SK-N-SH (cell line): ENCODE measurements at regions not wholly inside any gene's neighbourhood (a gene's known extent, or its start where the extent isn't known, plus 50 kb on each side); places are given as distances from the start of the nearest gene placed in this dataset.

ENCODE experiments used
- CTCF ChIA-PET: fragments of 300-600, 350-600 bp; formaldehyde crosslinking; extraction: SDS; loops from one replicate; lab custom pipeline; 2021; lab: Yijun Ruan, JAX
- POLR2A ChIA-PET: fragments of 350-600 bp; sonication (Branson Sonifier 250); formaldehyde crosslinking; extraction: SDS; loops from one replicate; lab custom pipeline; 2020; ENCODE audit warnings: antibody characterized with exemption, inconsistent platforms; lab: Yijun Ruan, JAX
- DNase-seq: peaks from one replicate; pipeline ENCODE4 v3.0.0; 2012
- H2AFZ ChIP-seq: fragments of 200-600 bp; sonication (generic); 2 replicates; pipeline ENCODE4 v1.8.1; 2016; ENCODE audit warnings: antibody characterized with exemption, mild to moderate bottlenecking, low read depth
- H3F3A ChIP-seq: fragments of 200-600 bp; sonication (generic); replicated peaks from 2 replicates; pipeline ENCODE3; 2016; ENCODE audit warnings: antibody characterized with exemption, mild to moderate bottlenecking; ENCODE audit not compliant: insufficient read depth
- H3K27ac ChIP-seq, 2 experiments: fragments of 200-500 bp in 1 of 2; fragments of 200-600 bp in 1 of 2; sonication (Bioruptor generic) in 1 of 2; sonication (generic), shearing (Covaris generic) in 1 of 2; 2 replicates each; pipeline versions ENCODE4 v1.5.1 to v1.6.1; 2014 to 2016; ENCODE audit warnings: low read depth in 2 of 2, inconsistent platforms in 1 of 2, low read length in 1 of 2, mild to moderate bottlenecking in 1 of 2, mixed read lengths in 1 of 2
- H3K27me3 ChIP-seq: fragments of 200-600 bp; sonication (generic), shearing (Covaris generic); 2 replicates; pipeline ENCODE4 v1.6.1; 2016; ENCODE audit warnings: mixed run types; ENCODE audit not compliant: insufficient read depth
- H3K36me3 ChIP-seq, 2 experiments: fragments of 200-500 bp in 1 of 2; fragments of 200-600 bp in 1 of 2; sonication (Bioruptor generic) in 1 of 2; sonication (generic) in 1 of 2; replicated peaks in 1 of 2; 2 replicates each; pipeline versions ENCODE3 to v1.5.1; 2014 to 2016; ENCODE audit warnings: low read length in 1 of 2, mild to moderate bottlenecking in 1 of 2; ENCODE audit not compliant: insufficient read depth in 2 of 2, control insufficient read depth in 1 of 2
- H3K4me1 ChIP-seq, 2 experiments: fragments of 200-500 bp in 1 of 2; fragments of 200-600 bp in 1 of 2; sonication (Bioruptor generic) in 1 of 2; sonication (generic), shearing (Covaris generic) in 1 of 2; 2 replicates each; pipeline versions ENCODE4 v1.5.1 to v1.6.1; 2014 to 2016; ENCODE audit warnings: low read depth in 1 of 2, low read length in 1 of 2, mixed run types in 1 of 2; ENCODE audit not compliant: insufficient read depth in 2 of 2, control insufficient read depth in 1 of 2
- H3K4me2 ChIP-seq: fragments of 200-600 bp; sonication (generic), shearing (Covaris generic); 2 replicates; pipeline ENCODE4 v1.6.1; 2017; ENCODE audit warnings: mixed run types
- H3K4me3 ChIP-seq, 2 experiments: fragments of 200-500 bp in 1 of 2; fragments of 200-600 bp in 1 of 2; sonication (Bioruptor generic) in 1 of 2; sonication (generic), shearing (Covaris generic) in 1 of 2; 2 replicates each; pipeline versions ENCODE4 v1.5.1 to v1.8.1; 2014 to 2016; ENCODE audit warnings: low read depth in 2 of 2, inconsistent platforms in 1 of 2, low read length in 1 of 2, mild to moderate bottlenecking in 1 of 2, mixed read lengths in 1 of 2, moderate library complexity in 1 of 2
- H3K79me2 ChIP-seq: fragments of 200-600 bp; sonication (generic); 2 replicates; pipeline ENCODE4 v1.8.1; 2017; ENCODE audit warnings: mild to moderate bottlenecking; ENCODE audit not compliant: insufficient read depth
- H3K9ac ChIP-seq: fragments of 200-600 bp; sonication (generic); 2 replicates; pipeline ENCODE4 v1.6.1; 2017; ENCODE audit warnings: mixed run types
- H3K9me2 ChIP-seq: fragments of 200-600 bp; sonication (generic); 2 replicates; pipeline ENCODE4 v1.6.1; 2017; ENCODE audit warnings: mixed run types
- H3K9me3 ChIP-seq: fragments of 200-600 bp; sonication (generic); 2 replicates; pipeline ENCODE4 v1.6.1; 2017; ENCODE audit warnings: mixed run types, mild to moderate bottlenecking, moderate library complexity
- H4K20me1 ChIP-seq: fragments of 200-600 bp; sonication (generic); 2 replicates; pipeline ENCODE4 v1.6.1; 2017; ENCODE audit warnings: mild to moderate bottlenecking, mixed run types; ENCODE audit not compliant: insufficient read depth
- CHD2 ChIP-seq: fragments of 150-350 bp; IDR thresholded peaks from 2 replicates; pipeline ENCODE4 v1.6.1; 2018; ENCODE audit warnings: low read length; ENCODE audit not compliant: partially characterized antibody
- CTCF ChIP-seq: fragments of 200-600 bp; sonication (generic); IDR thresholded peaks from 2 replicates; pipeline ENCODE4 v1.6.1; 2017; ENCODE audit warnings: antibody characterized with exemption, mild to moderate bottlenecking, moderate library complexity
- EP300 ChIP-seq, 2 experiments: IDR thresholded peaks; 2 replicates each; pipeline versions ENCODE4 v1.4.0 to v1.6.1; 2012; ENCODE audit warnings: borderline replicate concordance in 1 of 2, low read depth in 1 of 2, low read length in 1 of 2
- EZH2phosphoT487 ChIP-seq: fragments of 200-600 bp; sonication (generic); IDR thresholded peaks from 2 replicates; pipeline ENCODE4 v1.6.1; 2017; ENCODE audit warnings: low read depth, mixed run types, mild to moderate bottlenecking, antibody characterized with exemption, moderate library complexity, borderline replicate concordance
- JUND ChIP-seq: IDR thresholded peaks from 2 replicates; pipeline ENCODE4 v1.4.0; 2012
- NFIC ChIP-seq: IDR thresholded peaks from 2 replicates; pipeline ENCODE4 v1.4.0; 2012; ENCODE audit warnings: borderline replicate concordance
- REST ChIP-seq: IDR thresholded peaks from 2 replicates; pipeline ENCODE4 v1.6.1; 2012; ENCODE audit warnings: mild to moderate bottlenecking, low read depth, low read length, moderate library complexity
- RFX5 ChIP-seq: IDR thresholded peaks from 2 replicates; pipeline ENCODE4 v1.6.1; 2012; ENCODE audit warnings: mild to moderate bottlenecking, improper control_type of control experiment, low read length
- SIN3A ChIP-seq: IDR thresholded peaks from 2 replicates; pipeline ENCODE4 v1.6.1; 2012; ENCODE audit warnings: low read depth, mild to moderate bottlenecking, low read length, moderate library complexity, borderline replicate concordance
- TCF12 ChIP-seq: IDR thresholded peaks from 2 replicates; pipeline ENCODE4 v1.4.0; 2012
- USF1 ChIP-seq: IDR thresholded peaks from 2 replicates; pipeline ENCODE4 v1.4.0; 2012; ENCODE audit warnings: low read depth, borderline replicate concordance
- WGBS: methylation state at CpG from one replicate; pipeline ENCODE4 v1.1.6; 2017; ENCODE audit warnings: low lambda C conversion rate; 5-methylcytosine and 5-hydroxymethylcytosine counted together
- TF ChIP-seq, protein P1 (sequence below): IDR thresholded peaks from 2 replicates; pipeline ENCODE4; 2012

- Histone ChIP-seq H3K9me3 (0 out of 2 replicates have a peak, but pooled peaks cover 5% of the 10 kb centered on the region), H3K9me2 (no peaks in the 10 kb centered on the region), H3K27me3 (no peaks in the 10 kb centered on the region), H2AFZ (no peak overlapping the region), H3K79me2 (no peaks in the 10 kb centered on the region), H3K27ac (no peak overlapping the region), H3K4me2 (no peak overlapping the region), H3K9ac (no peak overlapping the region)
- WGBS = 19% methylated on average over 8 of the region's 8 CpGs
- POLR2A ChIA-PET = no interaction called here
- TF ChIP-seq USF1 (no peak), CTCF (no peak)
- TF ChIP-seq, all 33 proteins: peak for 0
- no peak overlapping the region for H3K4me3 ChIP-seq
- H3F3A ChIP-seq = no peaks in the 10 kb centered on the region
- no peaks in the 10 kb centered on the region for H3K4me1 ChIP-seq
- no peaks in the 10 kb centered on the region for H3K36me3 ChIP-seq
- no peaks in the 10 kb centered on the region for H4K20me1 ChIP-seq
- no peak for DNase-seq
- CTCF ChIA-PET = no interaction called here
These were observed 981.7 kb upstream of the NCAM2 start for GRCh38 chr21:20016435-20017005.

DNA sequence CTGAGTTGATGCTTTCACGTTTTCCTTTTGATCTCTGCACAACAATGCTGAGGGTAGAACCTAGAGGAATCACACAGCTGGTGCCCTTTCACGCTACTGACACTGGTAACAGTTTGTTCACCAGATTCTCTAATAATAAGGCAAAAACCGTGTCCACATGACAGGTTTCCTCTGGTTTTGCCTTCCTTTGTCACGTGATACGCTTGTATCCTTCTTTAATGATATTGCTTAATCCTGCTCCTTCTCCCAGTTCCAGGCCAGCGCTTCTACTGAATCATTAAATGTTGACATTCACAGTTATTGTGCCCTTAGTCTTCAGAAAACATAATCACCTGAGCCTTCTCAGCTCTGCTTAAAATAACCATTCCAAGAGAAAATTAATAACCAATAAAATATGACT, 978.2 kb upstream of the NCAM2 start:
- Histone ChIP-seq H3F3A (no peaks in the 10 kb centered on the region), H4K20me1 (no peaks in the 10 kb centered on the region), H3K36me3 (no peaks in the 10 kb centered on the region), H3K9me3 (peaks cover 5% of the 10 kb centered on the region; the same call in 1 of the 2 replicates), H3K4me1 (no peaks in the 10 kb centered on the region), H3K4me2 (no peak overlapping the region), H2AFZ (no peak overlapping the region), H3K4me3 (no peak overlapping the region), H3K9ac (no peak overlapping the region), H3K27me3 (no peaks in the 10 kb centered on the region), H3K27ac (no peak overlapping the region), H3K9me2 (no peaks in the 10 kb centered on the region), H3K79me2 (no peaks in the 10 kb centered on the region; the same call in 1 of the 2 replicates)
- ChIA-PET POLR2A (no interaction called here), CTCF (no interaction called here)
- 7% methylated on average over 6 of the region's 6 CpGs for WGBS
- DNase-seq = no peak
- no peak for TF ChIP-seq EP300 (IDR thresholded peaks at IDR 0.05; ENCODE audit: borderline replicate concordance in 1 of 2, low read depth in 1 of 2, low read length in 1 of 2)
- no peak for TF ChIP-seq SIN3A
- TF ChIP-seq NFIC = no peak

GRCh38 chr21:20023193-20023592, 975.0 kb upstream of the NCAM2 start:
- ChIA-PET CTCF (no interaction called here), POLR2A (no interaction called here)
- H3K4me1 ChIP-seq = no peaks in the 10 kb centered on the region
- no peaks in the 10 kb centered on the region for H4K20me1 ChIP-seq
- WGBS = 3% methylated on average over 2 of the region's 2 CpGs
- H3K27me3 ChIP-seq = no peaks in the 10 kb centered on the region
- no peaks in the 10 kb centered on the region for H3K36me3 ChIP-seq
- no peak overlapping the region for H3K4me2 ChIP-seq
- H3K9me3 ChIP-seq = peaks cover 5% of the 10 kb centered on the region; the same call in 1 of the 2 replicates
- H3K79me2 ChIP-seq = no peaks in the 10 kb centered on the region; the same call in 1 of the 2 replicates
- H3K4me3 ChIP-seq = no peak overlapping the region
- H3K27ac ChIP-seq = no peak overlapping the region
- H3K9me2 ChIP-seq = no peaks in the 10 kb centered on the region
- no peak overlapping the region for H3K9ac ChIP-seq
- H2AFZ ChIP-seq = no peak overlapping the region
- H3F3A ChIP-seq = no peaks in the 10 kb centered on the region
- no peak for DNase-seq
- TF ChIP-seq SIN3A (no peak), CHD2 (no peak), USF1 (no peak), REST (no peak), EZH2phosphoT487 (no peak), TCF12 (no peak), RFX5 (no peak), JUND (no peak)
- TF ChIP-seq, protein P1, sequence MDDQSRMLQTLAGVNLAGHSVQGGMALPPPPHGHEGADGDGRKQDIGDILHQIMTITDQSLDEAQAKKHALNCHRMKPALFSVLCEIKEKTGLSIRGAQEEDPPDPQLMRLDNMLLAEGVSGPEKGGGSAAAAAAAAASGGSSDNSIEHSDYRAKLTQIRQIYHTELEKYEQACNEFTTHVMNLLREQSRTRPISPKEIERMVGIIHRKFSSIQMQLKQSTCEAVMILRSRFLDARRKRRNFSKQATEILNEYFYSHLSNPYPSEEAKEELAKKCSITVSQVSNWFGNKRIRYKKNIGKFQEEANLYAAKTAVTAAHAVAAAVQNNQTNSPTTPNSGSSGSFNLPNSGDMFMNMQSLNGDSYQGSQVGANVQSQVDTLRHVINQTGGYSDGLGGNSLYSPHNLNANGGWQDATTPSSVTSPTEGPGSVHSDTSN = no peak
